Hepatocyte (in vitro differentiated cells): ENCODE measurements at regions not wholly inside any gene's neighbourhood (a gene's known extent, or its start where the extent isn't known, plus 50 kb on each side); places are given as distances from the start of the nearest gene placed in this dataset.
A peak's percentile ranks its signal among the peaks of the same experiment; 100 is the strongest.

Experiments
- DNase-seq: peaks from one replicate; pipeline ENCODE4 v3.0.0-alpha.2; 2016; ENCODE audit warnings: low spot score
- H2AFZ ChIP-seq: fragments of 200-600 bp; sonication (generic); 2 replicates; pipeline ENCODE4 v1.6.0; 2016; ENCODE audit warnings: antibody characterized with exemption, mild to moderate bottlenecking
- H3K27ac ChIP-seq: fragments of 200-600 bp; sonication (generic); 2 replicates; pipeline ENCODE4 v1.5.1; 2016; ENCODE audit warnings: mild to moderate bottlenecking
- H3K27me3 ChIP-seq: fragments of 200-600 bp; sonication (generic); 2 replicates; pipeline ENCODE4 v1.6.1; 2016
- H3K36me3 ChIP-seq: fragments of 200-600 bp; sonication (generic); replicated peaks from 2 replicates; pipeline ENCODE4 v1.5.1; 2016; ENCODE audit warnings: low read depth; ENCODE audit not compliant: insufficient read depth
- H3K4me1 ChIP-seq: fragments of 200-600 bp; sonication (generic); 2 replicates; pipeline ENCODE4 v1.5.1; 2016; ENCODE audit warnings: mild to moderate bottlenecking, moderate library complexity; ENCODE audit not compliant: insufficient read depth
- H3K4me2 ChIP-seq: fragments of 200-600 bp; sonication (generic); 2 replicates; pipeline ENCODE4 v1.6.0; 2016
- H3K4me3 ChIP-seq: fragments of 200-600 bp; sonication (generic); 2 replicates; pipeline ENCODE4 v1.5.1; 2016; ENCODE audit warnings: mild to moderate bottlenecking
- H3K79me2 ChIP-seq: fragments of 200-600 bp; sonication (generic); 2 replicates; pipeline ENCODE4 v1.6.0; 2017; ENCODE audit warnings: mild to moderate bottlenecking
- H3K9me2 ChIP-seq: fragments of 200-600 bp; sonication (generic); replicated peaks from 2 replicates; pipeline ENCODE4 v1.6.0; 2017; ENCODE audit warnings: mild to moderate bottlenecking; ENCODE audit not compliant: insufficient read depth
- H3K9me3 ChIP-seq: fragments of 200-600 bp; sonication (generic); 2 replicates; pipeline ENCODE4 v1.5.1; 2016; ENCODE audit warnings: low read depth, mild to moderate bottlenecking
- H4K20me1 ChIP-seq: fragments of 200-600 bp; sonication (generic); 2 replicates; pipeline ENCODE4 v1.6.0; 2016; ENCODE audit warnings: mild to moderate bottlenecking; ENCODE audit not compliant: insufficient read depth, poor library complexity, severe bottlenecking
- EZH2 ChIP-seq: fragments of 200-600 bp; sonication (generic); IDR thresholded peaks from 2 replicates; pipeline ENCODE4 v1.6.1; 2016; ENCODE audit warnings: antibody characterized with exemption, mild to moderate bottlenecking, borderline replicate concordance
- EZH2phosphoT487 ChIP-seq: fragments of 200-600 bp; sonication (generic); IDR thresholded peaks from one replicate; pipeline ENCODE4 v1.6.1; 2018; ENCODE audit warnings: antibody characterized with exemption, mild to moderate bottlenecking, low read depth, moderate library complexity; ENCODE audit not compliant: unreplicated experiment, severe bottlenecking
- WGBS: methylation state at CpG from one replicate; pipeline ENCODE4 v1.1.6; 2016; ENCODE audit warnings: low lambda C conversion rate; ENCODE audit errors: missing lambda C conversion rate; 5-methylcytosine and 5-hydroxymethylcytosine counted together
- TF ChIP-seq, protein P1 (sequence below): fragments of 200-600 bp; sonication (generic); IDR thresholded peaks from 2 replicates; pipeline ENCODE4 v1.5.1; 2016; ENCODE audit warnings: antibody characterized with exemption, mild to moderate bottlenecking; ENCODE audit not compliant: poor library complexity

- Histone ChIP-seq H3K36me3 (no peaks in the 10 kb centered on the region), H3K9me3 (no peaks in the 10 kb centered on the region), H3K4me3 (no peak overlapping the region), H3K4me1 (no peaks in the 10 kb centered on the region), H3K9me2 (no peaks in the 10 kb centered on the region), H3K4me2 (no peak overlapping the region), H3K27me3 (no peaks in the 10 kb centered on the region), H2AFZ (no peak overlapping the region), H3K79me2 (no peaks in the 10 kb centered on the region), H3K27ac (no peak overlapping the region), H4K20me1 (no peaks in the 10 kb centered on the region)
- 80% methylated on average over 5 of the region's 5 CpGs for WGBS
- TF ChIP-seq EZH2 (no peak), EZH2phosphoT487 (no peak)
- TF ChIP-seq, protein P1, sequence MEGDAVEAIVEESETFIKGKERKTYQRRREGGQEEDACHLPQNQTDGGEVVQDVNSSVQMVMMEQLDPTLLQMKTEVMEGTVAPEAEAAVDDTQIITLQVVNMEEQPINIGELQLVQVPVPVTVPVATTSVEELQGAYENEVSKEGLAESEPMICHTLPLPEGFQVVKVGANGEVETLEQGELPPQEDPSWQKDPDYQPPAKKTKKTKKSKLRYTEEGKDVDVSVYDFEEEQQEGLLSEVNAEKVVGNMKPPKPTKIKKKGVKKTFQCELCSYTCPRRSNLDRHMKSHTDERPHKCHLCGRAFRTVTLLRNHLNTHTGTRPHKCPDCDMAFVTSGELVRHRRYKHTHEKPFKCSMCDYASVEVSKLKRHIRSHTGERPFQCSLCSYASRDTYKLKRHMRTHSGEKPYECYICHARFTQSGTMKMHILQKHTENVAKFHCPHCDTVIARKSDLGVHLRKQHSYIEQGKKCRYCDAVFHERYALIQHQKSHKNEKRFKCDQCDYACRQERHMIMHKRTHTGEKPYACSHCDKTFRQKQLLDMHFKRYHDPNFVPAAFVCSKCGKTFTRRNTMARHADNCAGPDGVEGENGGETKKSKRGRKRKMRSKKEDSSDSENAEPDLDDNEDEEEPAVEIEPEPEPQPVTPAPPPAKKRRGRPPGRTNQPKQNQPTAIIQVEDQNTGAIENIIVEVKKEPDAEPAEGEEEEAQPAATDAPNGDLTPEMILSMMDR = no peak
- DNase-seq = no peak
Measured at GRCh38 chr17:52384695-52385094, 226.2 kb upstream of the CA10 start.

DNA sequence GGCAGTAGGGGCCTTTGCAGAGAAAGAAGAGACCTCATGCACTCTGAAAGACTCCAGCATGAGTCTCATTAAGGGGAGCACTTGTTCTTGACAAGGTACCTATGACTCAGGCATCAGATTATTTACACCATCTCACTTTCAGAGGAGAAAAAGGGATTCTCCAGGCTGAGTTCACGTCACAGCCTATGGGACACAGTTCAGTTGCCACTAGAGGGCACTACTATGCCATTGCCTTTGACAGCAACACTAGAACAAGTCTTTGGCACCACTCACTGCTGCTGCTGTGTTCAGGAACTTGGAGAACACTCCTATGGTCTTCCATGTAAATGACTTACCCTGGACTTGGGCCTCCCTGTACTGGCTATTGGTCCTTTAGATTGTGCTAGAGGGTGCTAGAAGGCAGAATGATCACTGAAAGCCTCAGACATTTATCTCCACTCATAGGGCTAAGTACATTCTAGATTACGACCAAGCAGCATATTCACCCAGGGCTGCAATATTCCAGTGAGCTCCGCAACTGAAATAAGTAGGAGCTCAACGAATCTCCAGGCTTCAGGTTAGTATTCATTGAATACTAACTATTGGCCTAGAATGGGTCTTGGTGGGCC, 225.1 kb upstream of the CA10 start:
- TF ChIP-seq, protein P1 = peak; percentile 83
- TF ChIP-seq EZH2 = no peak
- TF ChIP-seq EZH2phosphoT487 = no peak
- Histone ChIP-seq H3K36me3 (no peaks in the 10 kb centered on the region), H3K27me3 (no peaks in the 10 kb centered on the region), H3K4me1 (no peaks in the 10 kb centered on the region), H3K9me2 (no peaks in the 10 kb centered on the region), H4K20me1 (no peaks in the 10 kb centered on the region), H3K27ac (no peak overlapping the region), H2AFZ (no peak overlapping the region), H3K4me3 (no peak overlapping the region), H3K9me3 (no peaks in the 10 kb centered on the region), H3K4me2 (no peak overlapping the region), H3K79me2 (no peaks in the 10 kb centered on the region)
- peak; percentile 88 for DNase-seq
- WGBS = 65% methylated on average over 4 of the region's 4 CpGs

GRCh38 chr17:52378860-52379259, 220.3 kb upstream of the CA10 start:
- no peak for TF ChIP-seq EZH2
- DNase-seq = no peak

DNA sequence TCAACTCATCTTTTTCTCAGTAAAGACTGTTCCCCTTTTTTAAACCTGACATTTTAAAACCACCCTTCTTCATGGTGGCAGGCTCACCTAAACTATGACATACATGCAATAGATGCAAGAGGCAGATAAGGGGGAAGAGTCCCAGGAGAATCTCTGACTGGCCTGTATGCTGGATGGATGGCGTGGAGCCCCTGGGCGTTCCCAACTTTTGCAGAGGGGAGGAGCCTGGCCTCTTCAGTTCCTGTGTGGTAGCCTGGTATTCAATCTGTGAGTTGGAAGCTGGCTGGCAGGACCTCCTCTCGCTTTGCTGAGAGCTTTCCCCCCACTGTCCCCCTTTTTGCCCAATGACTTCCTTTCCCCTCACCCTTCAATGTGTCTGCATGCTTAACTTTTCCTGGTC, 217.6 kb upstream of the CA10 start:
- H4K20me1 ChIP-seq = no peaks in the 10 kb centered on the region
- no peak for DNase-seq
- H3K9me3 ChIP-seq = no peaks in the 10 kb centered on the region
- H3K36me3 ChIP-seq = no peaks in the 10 kb centered on the region
- H3K4me1 ChIP-seq = no peaks in the 10 kb centered on the region
- H2AFZ ChIP-seq = no peak overlapping the region
- no peaks in the 10 kb centered on the region for H3K79me2 ChIP-seq
- H3K9me2 ChIP-seq = no peaks in the 10 kb centered on the region
- no peak overlapping the region for H3K27ac ChIP-seq
- 78% methylated on average over 3 of the region's 3 CpGs for WGBS
- H3K4me2 ChIP-seq = no peak overlapping the region
- TF ChIP-seq, protein P1 = no peak
- TF ChIP-seq EZH2 (no peak), EZH2phosphoT487 (no peak)
- H3K4me3 ChIP-seq = no peak overlapping the region
- H3K27me3 ChIP-seq = no peaks in the 10 kb centered on the region

More at GRCh38 chr17:52378860-52379259, 220.3 kb upstream of the CA10 start:
- no peaks in the 10 kb centered on the region for H3K9me3 ChIP-seq
- H3K4me2 ChIP-seq = no peak overlapping the region
- H3K9me2 ChIP-seq = no peaks in the 10 kb centered on the region
- H3K27me3 ChIP-seq = no peaks in the 10 kb centered on the region
- H3K79me2 ChIP-seq = no peaks in the 10 kb centered on the region
- no peak overlapping the region for H3K27ac ChIP-seq
- no peaks in the 10 kb centered on the region for H3K36me3 ChIP-seq
- H3K4me1 ChIP-seq = no peaks in the 10 kb centered on the region
- no peaks in the 10 kb centered on the region for H4K20me1 ChIP-seq
- H3K4me3 ChIP-seq = no peak overlapping the region
- H2AFZ ChIP-seq = no peak overlapping the region
- WGBS = 58% methylated on average over 3 of the region's 3 CpGs
